Mesothelial cell of epicardium (in vitro differentiated cells): ENCODE measurements at regions not wholly inside any gene's neighbourhood (a gene's known extent, or its start where the extent isn't known, plus 50 kb on each side); places are given as distances from the start of the nearest gene placed in this dataset.

Experiments used
- DNase-seq, 2 experiments: peaks; one replicate each; pipeline ENCODE4 v3.0.0; 2021; ENCODE audit warnings: low spot score in 2 of 2; ENCODE audit not compliant: unreplicated experiment in 2 of 2
- H3K27ac Mint-ChIP-seq: 2 replicates; pipeline ENCODE4 v1.8.0; 2021; ENCODE audit warnings: mixed read lengths
- H3K27me3 Mint-ChIP-seq: 2 replicates; pipeline ENCODE4 v1.8.0; 2021; ENCODE audit warnings: low read depth, mixed read lengths
- H3K36me3 Mint-ChIP-seq: 2 replicates; pipeline ENCODE4 v1.8.0; 2021; ENCODE audit warnings: mixed read lengths
- H3K4me1 Mint-ChIP-seq: 2 replicates; pipeline ENCODE4 v1.8.0; 2021; ENCODE audit warnings: mixed read lengths
- H3K4me3 Mint-ChIP-seq: 2 replicates; pipeline ENCODE4 v1.8.0; 2021; ENCODE audit warnings: mild to moderate bottlenecking, moderate library complexity, mixed read lengths
- H3K9me3 Mint-ChIP-seq: 2 replicates; pipeline ENCODE4 v1.8.0; 2021; ENCODE audit warnings: mixed read lengths
- TF ChIP-seq, protein P1 (sequence below): fragments of 200-600 bp; sonication (generic); IDR thresholded peaks from one replicate; pipeline ENCODE4 v1.5.0; 2021; ENCODE audit warnings: antibody characterized with exemption; ENCODE audit not compliant: unreplicated experiment

DNA sequence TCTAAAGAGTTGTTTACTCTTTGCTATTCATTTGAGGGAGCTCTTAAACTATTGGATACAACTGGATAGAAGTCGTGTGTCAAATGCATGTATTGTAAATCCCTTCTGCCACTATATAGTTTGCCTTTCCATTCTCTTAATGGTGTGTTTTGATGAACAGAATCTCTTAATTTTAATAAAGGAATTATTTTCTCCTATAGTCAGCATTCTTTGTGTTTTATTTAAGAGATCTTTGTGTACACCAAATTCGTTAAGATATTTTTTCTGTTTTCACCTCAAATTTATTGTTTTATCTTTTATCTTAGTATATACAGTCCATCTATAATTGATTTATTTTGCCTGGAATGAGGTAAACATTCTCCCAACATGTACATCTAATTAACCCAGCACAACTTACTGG lies 551.5 kb upstream of the AGTR1 start:
- no peaks in the 10 kb centered on the region for H3K36me3 Mint-ChIP-seq
- H3K4me1 Mint-ChIP-seq = no peaks in the 10 kb centered on the region
- DNase-seq = no peak
- no peak overlapping the region for H3K27ac Mint-ChIP-seq
- H3K4me3 Mint-ChIP-seq = no peak overlapping the region
- H3K9me3 Mint-ChIP-seq = peaks cover under 1% of the 10 kb centered on the region
- peaks cover 3% of the 10 kb centered on the region for H3K27me3 Mint-ChIP-seq
- TF ChIP-seq, protein P1, sequence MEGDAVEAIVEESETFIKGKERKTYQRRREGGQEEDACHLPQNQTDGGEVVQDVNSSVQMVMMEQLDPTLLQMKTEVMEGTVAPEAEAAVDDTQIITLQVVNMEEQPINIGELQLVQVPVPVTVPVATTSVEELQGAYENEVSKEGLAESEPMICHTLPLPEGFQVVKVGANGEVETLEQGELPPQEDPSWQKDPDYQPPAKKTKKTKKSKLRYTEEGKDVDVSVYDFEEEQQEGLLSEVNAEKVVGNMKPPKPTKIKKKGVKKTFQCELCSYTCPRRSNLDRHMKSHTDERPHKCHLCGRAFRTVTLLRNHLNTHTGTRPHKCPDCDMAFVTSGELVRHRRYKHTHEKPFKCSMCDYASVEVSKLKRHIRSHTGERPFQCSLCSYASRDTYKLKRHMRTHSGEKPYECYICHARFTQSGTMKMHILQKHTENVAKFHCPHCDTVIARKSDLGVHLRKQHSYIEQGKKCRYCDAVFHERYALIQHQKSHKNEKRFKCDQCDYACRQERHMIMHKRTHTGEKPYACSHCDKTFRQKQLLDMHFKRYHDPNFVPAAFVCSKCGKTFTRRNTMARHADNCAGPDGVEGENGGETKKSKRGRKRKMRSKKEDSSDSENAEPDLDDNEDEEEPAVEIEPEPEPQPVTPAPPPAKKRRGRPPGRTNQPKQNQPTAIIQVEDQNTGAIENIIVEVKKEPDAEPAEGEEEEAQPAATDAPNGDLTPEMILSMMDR = no peak

DNA sequence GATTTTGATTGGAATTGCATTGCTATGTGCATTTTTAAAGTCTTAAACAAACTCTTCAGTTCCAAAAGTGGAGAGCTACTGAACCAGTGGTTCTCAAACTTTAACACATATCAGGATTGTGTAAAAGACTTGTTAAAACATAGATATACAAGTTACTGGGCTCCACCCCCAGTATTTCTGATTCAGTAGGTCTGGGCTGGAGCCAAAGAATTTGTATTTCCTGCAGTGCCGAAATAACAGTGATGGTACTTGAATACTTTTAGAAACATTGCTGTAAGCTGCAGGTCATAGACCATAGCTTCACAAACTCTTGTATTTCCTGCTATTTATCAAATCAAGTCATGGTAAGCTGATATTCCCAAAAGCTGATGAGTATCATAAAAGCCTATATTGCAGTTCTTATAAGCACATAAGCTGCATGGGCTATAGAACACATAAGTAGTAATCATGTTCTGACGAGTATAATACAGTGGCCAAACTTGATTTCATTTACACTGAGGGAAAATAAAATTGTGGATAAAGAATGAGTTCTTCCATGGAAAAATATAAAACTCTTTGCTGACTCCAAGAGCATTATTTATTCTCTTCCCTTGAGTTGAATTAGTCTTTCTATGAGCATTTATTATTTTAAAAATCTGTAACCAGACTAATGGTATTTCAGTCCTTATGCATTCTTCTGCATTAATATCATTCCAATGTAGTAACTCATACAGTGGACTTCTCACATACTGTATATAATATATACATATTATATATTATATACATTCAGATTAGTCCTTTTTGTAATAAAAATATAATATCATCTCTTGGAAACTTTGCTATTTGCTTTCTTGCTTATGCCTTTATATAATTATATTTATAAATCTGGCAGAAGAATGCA lies 550.5 kb upstream of the AGTR1 start:
- Mint-ChIP-seq H3K4me3 (no peak overlapping the region), H3K27ac (no peak overlapping the region), H3K4me1 (no peaks in the 10 kb centered on the region), H3K27me3 (peaks cover 3% of the 10 kb centered on the region), H3K36me3 (no peaks in the 10 kb centered on the region), H3K9me3 (peaks cover 8% of the 10 kb centered on the region)
- TF ChIP-seq, protein P1 = no peak
- no peak for DNase-seq

DNA sequence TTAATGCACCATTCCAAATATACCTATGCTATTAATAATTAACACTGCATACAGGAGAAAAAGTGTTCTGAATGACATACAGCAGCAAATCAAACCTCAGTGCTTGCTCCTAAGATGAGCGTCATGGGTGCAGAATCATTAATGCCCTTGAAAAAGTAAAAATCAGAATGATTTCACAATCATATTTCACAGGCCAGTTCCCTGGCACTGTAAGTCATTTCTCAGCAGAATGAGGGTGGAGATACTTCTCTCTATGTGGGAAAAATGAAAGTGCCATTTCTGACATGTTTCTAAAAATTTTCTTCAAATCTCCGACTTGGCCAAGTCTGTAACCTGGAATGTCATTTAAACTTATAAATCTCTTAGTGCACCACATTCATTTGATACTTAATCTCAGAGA lies 549.8 kb upstream of the AGTR1 start:
- TF ChIP-seq, protein P1 = no peak
- no peak overlapping the region for H3K27ac Mint-ChIP-seq
- no peak for DNase-seq

DNA sequence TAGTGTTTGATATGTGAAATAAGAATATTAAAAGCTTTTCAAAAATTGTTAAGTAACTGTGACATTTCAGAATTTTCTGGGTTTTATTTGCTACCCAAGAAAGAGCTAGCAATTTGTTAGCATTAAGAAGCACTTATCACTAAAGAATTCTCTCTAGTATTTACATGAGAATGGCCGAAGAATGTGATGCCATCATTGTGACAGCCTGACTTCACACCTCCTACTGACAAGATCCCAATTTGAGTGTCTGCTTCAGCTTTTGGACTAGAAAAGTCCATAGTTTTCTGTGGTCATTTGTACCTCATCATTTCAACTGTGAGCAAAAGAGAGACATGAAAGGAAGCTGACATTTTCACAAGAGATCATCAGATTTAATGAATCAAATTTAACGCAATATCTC lies 548.1 kb upstream of the AGTR1 start:
- H3K4me3 Mint-ChIP-seq = no peak overlapping the region
- no peaks in the 10 kb centered on the region for H3K4me1 Mint-ChIP-seq
- peaks cover 11% of the 10 kb centered on the region for H3K9me3 Mint-ChIP-seq
- H3K36me3 Mint-ChIP-seq = no peaks in the 10 kb centered on the region
- H3K27ac Mint-ChIP-seq = no peak overlapping the region
- no peak for DNase-seq
- H3K27me3 Mint-ChIP-seq = peaks cover 3% of the 10 kb centered on the region
- TF ChIP-seq, protein P1 = no peak

More for the DNA sequence above, 549.8 kb upstream of the AGTR1 start:
- Mint-ChIP-seq H3K4me3 (no peak overlapping the region), H3K27me3 (peaks cover 3% of the 10 kb centered on the region), H3K36me3 (no peaks in the 10 kb centered on the region), H3K9me3 (peaks cover 10% of the 10 kb centered on the region), H3K4me1 (no peaks in the 10 kb centered on the region)

DNA sequence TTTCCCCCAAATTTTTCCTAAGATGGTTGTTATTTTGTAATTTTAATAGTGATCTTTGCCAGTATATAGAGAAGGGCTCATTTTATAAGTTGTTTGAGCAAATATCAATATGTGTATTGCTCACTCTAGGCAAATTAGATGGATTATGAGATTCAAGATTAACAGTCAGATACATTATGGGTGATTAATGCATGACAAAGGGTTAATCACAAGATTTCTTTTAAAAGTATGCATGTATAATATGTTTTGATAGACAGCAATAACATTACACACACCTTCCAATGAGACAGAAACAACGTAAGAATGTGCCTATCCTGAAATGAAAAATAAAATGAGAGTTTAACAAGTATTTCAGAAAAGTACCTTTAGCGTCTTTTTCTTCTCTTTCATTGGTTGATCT lies 547.6 kb upstream of the AGTR1 start:
- no peak for DNase-seq
- TF ChIP-seq, protein P1 = no peak
- no peaks in the 10 kb centered on the region for H3K4me1 Mint-ChIP-seq
- no peaks in the 10 kb centered on the region for H3K36me3 Mint-ChIP-seq
- H3K4me3 Mint-ChIP-seq = no peak overlapping the region
- peaks cover 11% of the 10 kb centered on the region for H3K9me3 Mint-ChIP-seq
- H3K27ac Mint-ChIP-seq = no peak overlapping the region
- H3K27me3 Mint-ChIP-seq = peaks cover 3% of the 10 kb centered on the region
